CD4-positive, alpha-beta T cell treated with Interleukin-6 at 100 ng/mL for 8 hours (primary cell): ENCODE measurements at regions not wholly inside any gene's neighbourhood (a gene's known extent, or its start where the extent isn't known, plus 50 kb on each side); places are given as distances from the start of the nearest gene placed in this dataset.

Experiments used
- DNase-seq: peaks from one replicate; pipeline ENCODE4 v3.0.0-alpha.2; 2020; ENCODE audit warnings: mixed read lengths, low spot score

DNA sequence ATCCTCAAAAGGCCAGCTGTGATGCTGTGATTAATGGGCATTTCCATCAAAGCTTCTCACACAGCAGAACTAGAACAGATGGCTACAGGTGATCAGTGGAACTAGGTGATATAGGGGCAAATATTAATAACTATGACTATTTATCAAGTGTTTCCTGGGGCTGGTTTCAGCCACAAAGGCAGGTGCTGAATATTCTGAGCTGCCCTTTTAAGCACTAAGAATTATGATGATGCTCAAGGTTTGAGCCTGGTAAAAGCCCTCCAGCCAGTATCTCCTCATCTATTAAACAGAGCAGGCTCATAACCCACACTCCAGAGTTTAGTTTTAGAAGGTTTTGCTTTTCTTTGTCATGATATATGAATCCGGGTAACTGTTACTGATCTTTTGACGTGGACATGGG is 129.5 kb upstream of the ACP3 start:
- no peak for DNase-seq

DNA sequence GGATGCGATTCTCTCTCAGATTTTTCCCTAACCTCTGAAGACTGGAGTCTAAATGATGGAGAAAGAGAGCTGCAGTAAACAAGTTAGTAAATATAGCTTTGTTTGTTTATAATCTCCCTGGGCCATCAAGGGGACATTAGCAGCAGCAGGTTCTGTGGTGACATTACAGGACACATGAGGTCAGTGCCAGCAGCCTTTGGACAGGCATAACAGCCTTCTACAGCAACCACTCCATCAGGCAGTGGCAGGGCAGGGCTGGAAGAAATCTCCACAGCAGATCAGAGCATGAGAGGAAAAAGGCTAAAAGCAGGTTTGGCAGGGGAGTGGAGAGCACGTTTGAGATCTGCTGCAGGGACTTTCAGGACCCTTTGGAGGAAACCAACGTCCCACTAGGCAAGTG is 127.6 kb upstream of the ACP3 start:
- DNase-seq: no peak

DNA sequence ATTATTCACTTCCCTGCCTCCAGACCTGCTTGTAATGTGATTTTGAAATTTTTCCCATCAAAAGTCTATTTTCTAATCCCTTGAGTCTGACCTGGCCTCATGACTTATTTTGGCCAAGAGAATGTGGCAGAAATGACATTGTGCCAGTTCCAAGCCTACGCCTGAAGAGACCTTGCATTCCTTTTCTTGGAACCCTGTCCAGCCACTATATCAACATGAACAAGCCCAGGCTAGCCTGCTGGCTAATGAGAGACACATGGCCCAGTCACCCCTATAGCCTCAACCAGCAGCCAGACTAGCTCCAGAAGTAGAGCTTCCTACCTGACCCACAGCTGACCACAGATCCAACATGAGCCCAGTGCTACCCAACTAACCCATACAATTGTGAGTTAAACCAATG is 121.1 kb upstream of the ACP3 start:
- DNase-seq: no peak

DNA sequence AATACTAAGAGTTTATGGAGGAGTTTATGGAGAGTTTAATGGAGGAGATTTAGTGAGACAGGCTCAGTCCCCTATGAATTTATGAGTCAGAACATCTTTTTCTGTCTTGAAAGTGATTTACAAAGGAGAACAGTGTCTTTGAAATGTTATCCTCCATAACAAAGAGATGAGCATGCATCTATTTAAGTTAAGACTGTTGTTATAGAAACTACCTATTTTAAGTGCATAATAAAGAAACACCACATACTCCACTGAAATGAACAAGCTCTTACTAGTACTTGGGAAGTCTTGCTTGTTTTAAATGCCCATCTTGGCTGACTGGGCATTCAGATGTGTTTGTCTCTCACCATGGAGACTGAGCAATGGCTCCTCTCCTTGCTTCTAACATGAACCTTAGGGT is 118.7 kb upstream of the ACP3 start:
- DNase-seq: no peak

DNA sequence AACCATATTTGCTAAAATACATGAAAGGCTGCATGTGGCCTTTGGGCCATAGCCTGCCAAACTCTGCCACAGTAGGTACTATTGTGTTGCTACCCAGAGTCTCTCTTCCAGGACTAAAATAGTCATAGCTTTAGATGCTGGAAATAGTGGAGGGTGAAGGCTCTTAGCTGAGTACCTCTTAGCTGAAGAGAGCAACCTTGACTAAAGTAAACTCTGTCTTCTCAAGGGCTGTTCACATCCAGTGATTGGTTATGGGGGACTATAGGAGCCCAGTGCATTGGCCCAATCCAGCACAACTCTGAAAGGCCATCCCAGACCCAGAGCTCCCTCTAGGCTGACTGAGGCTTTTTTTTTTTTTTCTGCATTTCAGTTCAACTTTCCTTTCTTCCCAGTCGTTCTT is 117.8 kb upstream of the ACP3 start:
- no peak for DNase-seq

DNA sequence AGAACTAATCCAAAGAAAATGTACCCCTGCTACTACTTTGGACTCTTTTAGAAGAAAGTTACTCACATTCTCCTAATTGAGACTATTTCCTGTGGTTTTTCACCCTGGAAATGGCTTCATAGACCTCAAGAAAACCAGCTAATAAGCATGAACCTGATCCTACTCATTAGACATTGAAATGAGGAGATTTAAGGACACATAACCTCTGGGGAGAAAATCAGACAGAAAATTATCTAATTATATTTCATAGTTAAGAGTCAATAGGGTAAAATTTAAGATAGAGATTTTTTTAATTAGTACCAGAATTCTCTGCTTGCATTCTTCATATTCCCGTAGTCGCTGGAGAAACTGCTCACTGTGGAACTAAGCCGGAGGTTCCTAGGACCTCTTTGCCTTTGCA is 114.6 kb upstream of the ACP3 start:
- DNase-seq: no peak

DNA sequence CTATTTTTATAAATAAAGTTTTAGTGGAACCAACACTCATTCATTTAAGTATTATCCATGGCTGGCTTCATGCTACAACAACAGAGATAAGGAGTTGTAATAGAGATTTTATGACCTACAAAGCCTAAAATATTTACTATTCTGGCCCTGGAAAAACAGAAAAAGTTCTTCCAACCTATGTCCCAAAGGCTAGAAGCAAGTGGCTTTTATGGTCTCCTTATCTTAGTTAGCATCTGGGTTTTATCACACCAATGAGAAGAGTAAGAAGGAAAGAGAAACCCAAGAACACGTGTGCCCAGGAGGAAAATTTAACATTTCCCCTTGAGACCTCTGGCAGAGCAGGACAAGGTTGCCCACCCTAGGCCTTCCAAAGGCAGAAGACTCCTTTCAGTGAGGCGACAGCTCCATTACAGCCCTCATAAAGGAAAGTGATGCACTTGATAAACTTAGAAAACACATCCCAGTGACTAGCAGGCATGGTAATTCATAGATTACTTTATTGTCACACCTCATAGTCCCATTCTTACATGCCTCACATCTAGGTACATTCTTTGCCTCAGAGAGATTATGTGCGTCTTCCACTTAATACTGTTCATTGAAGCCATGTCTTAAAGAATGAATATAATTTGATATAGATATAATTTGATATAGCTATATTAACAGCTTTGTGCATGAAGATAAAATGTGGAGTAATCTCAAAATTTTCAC is 113.2 kb upstream of the ACP3 start:
- no peak for DNase-seq

DNA sequence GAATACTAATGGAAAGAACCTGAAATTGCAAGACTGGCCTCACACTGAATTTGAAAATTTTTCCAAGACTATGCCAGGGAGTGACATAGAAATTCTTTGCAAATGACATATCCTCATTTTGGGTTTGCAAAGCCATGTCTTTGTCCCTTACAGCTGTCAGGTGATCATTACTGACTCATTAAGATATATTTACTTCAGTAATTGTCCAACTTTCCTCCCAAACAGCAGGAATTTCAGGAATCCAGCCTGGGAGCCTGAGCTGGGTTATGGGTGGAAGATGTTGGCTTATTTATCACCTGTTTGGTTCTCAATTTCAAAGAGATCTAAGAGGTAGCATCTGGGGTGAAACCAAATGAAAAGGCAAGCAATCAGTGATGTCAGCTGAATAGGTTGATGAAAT is 111.6 kb upstream of the ACP3 start:
- no peak for DNase-seq

DNA sequence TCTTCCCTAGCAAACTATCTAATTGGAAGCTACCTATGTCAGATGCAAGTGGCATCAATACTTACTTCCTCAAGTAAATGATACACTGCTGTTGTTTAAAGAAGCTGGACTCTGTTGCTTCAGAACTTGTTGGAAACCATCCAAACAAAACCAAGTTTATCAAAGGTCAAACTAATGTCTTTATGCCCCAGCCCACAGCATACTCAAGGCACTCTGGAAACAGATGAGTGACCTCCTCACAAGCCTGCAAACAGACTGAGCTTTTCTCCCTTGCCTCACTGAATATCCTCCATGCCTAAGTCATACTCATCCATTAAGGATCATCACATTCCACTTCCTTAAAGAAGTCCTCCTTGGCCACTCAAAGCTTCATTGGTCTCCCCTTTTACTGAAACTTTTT is 107.4 kb upstream of the ACP3 start:
- DNase-seq: no peak

DNA sequence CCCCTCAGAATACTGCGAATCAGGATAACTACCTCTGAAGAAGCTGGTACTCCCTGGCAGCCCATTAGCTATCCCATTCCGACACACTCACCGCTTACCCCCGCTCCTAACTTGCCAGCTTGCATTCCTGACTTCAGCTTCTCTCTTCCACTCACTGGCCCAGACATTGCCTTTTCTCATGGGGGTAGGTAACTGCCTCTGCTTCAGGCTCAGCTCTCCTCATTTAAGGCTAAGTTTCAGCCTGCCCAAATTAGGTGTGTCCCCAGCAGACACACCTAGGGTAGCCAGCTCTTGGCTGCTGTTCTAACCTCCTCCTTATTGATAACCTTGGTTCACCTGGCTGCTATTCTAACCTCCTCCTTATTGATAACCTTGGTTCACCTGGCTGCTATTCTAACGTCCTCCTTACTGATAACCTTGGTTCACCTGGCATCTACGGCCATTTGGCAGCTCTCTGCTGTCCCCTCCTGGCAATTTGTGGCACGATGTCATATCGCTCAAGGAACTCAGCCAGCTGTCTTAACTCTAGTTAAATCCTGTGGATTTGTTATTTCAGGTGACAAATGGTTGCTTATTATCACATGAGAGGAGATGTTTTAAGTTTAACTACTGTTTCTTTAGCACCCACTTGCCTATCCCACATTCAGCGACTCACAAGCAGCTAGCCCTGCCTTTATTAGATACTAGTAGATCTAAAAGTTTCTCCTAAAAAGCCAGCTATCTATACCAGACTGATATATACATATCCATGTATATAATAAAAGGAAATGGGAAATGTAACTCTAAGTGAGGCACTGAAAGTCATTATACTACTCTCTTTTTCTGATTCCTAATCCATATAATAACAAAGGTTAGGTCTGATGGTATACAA is 106.5 kb upstream of the ACP3 start:
- no peak for DNase-seq

DNA sequence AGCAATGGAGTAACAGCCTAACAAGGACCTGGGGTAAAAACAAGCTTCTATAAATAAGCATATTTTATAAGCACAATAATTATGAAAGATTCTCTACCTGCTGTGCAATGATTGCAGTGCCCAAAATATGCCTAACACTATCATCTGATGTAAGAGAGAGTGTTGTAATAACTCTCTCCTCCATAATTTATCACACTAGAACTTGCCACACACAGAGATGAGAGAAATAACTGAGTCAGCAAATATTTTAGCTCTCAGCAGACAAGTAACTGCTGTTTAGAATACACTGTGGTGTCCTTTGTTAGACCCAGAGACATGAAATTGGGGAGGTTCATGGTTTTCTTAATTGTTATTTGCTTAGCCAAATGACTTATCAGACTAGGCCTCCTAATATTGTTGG is 105.3 kb upstream of the ACP3 start:
- DNase-seq: no peak

DNA sequence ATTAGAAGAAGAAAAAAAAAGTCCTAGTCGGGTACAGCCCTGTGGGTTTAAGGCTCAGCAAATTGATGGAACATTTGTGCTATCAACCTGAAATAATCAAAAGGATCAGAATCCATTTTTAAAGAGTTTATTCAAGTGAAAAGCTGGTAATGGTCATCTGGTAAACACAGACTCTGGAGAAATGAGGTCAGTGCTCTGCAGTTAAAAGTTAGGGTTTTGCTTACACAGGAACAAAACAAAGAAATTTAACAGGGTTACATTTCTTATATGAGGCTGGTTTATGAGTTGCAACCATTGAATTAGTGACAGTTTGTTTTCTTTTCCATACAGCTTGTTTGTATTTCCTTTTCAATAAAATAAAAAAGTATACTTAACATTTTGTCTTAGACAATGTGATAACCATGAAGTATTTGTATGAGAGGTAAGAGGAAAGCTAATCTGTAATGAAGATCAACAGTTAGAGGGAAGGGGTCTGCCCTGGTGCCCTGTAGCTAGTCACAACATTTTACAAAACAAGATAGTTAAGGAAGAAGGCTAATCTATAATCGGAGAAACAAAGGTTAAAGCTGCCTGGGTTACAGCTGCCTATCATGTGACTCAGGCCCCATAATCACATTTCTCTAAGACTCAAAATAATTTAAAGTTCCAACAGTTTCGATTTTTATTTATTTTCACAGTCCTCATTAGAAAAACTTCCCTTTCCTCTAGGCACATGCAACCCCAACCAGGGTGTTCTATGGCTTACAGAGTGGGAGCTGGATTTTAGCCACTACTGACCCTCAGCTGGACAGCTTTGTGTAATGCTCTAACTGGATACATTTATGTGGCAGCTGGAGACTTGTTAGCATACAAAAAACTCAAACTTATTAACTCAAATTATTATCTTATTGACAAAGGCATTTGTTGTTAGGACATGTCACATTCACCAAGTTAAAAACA is 98.1 kb upstream of the ACP3 start:
- DNase-seq: no peak

DNA sequence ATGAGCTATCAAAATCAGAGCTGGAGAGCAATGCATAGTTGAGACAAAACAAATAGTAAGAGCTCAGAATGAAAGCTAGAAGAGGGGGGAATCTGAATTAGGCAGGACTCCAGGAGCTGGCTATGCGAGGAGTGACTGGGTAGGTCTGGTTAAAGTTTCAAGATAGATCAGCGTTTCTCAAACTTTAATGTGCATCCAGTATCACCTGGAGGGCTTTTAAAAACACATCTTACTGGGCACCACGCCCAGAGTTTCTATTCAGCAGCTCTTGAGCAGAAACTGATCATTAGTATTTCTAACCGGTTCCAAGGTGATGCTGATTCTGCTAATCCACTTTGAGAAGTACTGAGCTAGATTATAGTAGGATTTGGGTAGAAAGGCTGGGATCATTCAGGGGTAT is 96.2 kb upstream of the ACP3 start:
- no peak for DNase-seq

DNA sequence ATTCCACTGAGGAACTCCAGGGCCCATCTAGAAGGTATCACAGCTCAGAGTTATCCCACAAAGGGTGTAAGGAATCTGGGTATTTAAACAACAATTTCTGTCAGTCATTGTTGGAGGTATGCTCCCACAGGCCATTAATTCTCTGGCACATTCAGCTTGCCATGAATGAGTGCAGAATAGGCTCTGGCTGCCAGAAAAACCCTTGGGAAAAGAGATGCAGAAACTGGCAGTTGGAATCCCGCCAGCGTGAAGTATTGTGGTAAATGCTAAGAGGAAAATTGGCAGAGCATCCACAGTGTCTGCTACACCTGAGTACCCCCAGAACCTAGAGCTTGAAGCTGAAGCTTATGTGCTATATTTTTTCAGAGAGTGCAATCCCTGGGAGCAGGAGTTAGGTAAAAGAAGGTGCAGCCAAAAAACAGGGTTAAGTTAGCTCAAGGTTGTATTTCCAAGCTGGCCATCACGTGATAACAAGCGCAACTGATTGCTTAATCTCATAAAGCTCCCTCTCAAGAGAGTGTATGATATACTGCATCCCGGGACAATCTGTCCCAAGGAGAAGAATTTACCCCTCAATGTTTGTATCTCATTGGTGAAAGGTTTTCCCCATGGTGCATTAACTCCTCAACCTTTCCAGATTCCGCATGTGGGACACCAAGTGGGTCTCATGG is 94.2 kb upstream of the ACP3 start:
- DNase-seq: no peak

DNA sequence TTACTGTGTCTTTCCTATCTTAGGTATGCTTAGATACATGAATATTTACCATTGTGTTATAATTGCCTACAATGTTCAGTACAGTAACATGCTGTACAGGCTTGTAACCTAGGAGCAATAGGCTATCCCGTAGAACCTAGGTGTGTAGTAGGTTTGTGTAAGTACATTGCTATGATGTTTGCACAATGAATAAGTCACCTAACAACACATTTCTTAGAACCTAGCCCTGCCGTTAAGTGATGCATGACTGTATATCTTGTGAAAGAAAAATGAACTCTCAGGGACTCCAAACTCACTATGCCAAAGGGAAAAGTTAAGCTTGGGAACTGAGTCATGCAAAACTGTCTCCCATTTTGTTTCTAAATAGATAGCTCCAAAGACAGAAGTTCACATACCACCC is 91.5 kb upstream of the ACP3 start:
- DNase-seq: no peak

DNA sequence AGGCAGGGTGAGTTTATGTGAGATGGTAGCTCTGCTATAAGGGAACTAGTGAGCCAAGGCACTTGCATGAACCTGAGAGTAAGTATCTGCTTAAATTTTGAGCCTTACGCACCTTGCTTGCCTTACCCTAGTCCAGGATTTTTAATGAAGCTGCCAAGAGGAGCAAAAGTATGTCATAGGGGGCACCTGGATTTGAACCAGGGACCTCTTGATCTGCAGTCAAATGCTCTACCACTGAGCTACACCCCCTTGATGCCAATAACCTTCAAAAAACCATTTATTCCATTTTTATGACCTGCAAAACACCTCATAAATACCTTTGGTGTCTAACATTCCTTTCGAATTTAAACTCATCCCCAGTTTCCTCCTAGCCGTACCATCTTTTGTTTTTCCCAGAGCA is 88.3 kb upstream of the ACP3 start:
- DNase-seq: no peak

DNA sequence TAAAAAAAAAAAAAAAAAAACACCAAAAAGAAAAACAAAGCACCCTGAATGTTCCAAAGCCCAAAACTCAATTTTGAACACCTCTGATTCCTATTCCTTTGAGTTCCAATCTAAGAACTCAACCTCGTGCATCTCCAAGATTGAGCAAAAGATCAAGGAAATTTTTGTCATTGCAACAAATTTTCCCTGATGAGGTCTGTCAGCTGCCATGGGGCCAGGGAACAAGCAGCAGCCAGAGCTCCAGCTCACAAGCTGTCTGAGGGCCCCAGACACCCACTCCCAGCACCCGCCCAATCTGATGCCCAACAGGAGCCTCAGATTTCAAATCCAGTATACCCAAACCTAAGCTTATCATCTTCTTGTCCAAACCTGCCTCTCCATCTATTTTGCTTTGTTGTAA is 87.6 kb upstream of the ACP3 start:
- DNase-seq: no peak

DNA sequence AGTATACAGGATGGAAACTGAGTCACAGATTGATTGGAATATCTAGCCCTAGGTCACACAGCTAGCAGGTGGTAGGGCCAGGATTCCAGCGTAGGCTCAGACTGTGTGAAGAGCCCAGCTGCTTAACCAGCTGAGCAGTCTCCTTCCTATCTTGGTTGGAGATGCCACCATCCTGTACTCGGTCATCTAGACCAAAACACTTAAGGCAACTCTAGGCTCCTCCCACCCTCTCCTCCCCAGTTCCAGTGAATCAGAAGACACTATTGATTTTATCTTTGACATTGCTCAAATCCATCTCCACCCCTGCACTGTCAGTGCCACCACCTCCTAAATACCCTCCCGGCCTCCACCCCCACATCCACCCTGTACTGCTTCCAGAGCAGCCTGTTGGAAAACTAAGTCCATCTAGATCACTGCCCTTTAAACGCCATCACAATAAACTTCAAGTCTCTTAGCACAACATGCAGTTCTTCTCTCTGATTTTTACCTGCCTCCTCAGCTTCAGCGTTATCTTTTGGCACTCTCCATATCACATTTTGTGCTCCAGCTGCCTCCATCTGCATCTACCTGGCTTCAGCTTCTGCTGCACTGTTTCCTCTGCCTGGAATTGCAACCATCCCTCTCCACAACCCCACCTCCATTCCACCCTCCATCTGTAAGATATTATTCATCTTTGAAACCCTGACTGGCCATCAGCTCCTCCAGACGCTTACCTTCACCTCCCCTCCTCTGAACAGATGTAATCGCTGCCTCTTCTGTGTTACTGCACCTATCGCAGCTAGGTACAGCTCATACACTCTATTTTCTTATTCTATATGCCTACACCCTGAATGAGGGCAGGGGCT is 86.8 kb upstream of the ACP3 start:
- no peak for DNase-seq

DNA sequence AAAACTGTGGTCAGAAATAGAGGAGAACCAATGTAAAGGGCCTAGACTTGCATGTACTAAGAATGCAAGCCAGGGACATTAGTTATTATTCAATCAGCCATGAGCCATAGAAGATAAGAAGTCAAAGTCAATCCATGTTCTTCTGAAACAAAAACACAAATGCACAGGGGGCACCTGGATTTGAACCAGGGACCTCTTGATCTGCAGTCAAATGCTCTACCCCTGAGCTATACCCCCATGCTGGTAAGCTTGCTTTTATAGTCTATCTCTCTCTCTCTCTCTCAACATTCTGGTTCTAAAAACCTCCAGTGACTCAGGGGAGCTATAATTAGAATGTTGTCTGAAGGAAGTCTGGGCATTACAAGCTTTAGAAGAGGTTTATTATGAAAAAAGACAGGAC is 85.6 kb upstream of the ACP3 start:
- DNase-seq: no peak

DNA sequence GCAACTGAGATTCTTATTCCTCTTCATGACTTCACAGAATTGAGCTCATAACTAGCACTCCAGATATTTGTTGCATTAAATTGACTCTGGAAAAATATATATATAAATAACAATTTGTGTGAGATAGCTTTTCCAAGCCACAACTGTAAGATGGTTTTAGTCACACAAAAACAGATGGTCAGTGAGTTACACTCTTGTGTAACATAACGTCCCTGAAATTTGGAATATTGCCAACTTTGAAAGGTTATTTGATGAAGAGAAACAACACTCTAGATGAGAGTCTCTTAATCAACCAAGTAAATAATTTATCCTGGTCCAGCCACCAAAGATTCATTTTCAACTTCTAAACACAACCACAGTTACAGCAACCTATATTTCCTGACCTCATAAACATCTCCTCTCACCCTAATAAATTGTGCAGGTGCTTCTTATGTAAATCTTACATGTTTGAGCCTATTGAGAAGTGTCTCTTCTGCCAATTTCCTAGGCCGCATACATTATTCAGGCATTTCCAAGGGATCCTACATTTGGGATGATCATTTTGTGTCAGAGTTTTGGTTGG is 84.9 kb upstream of the ACP3 start:
- no peak for DNase-seq
